ENCODE measurements at regions not wholly inside any gene's neighbourhood (a gene's known extent, or its start where the extent isn't known, plus 50 kb on each side); places are given as distances from the start of the nearest gene placed in this dataset.

DNA sequence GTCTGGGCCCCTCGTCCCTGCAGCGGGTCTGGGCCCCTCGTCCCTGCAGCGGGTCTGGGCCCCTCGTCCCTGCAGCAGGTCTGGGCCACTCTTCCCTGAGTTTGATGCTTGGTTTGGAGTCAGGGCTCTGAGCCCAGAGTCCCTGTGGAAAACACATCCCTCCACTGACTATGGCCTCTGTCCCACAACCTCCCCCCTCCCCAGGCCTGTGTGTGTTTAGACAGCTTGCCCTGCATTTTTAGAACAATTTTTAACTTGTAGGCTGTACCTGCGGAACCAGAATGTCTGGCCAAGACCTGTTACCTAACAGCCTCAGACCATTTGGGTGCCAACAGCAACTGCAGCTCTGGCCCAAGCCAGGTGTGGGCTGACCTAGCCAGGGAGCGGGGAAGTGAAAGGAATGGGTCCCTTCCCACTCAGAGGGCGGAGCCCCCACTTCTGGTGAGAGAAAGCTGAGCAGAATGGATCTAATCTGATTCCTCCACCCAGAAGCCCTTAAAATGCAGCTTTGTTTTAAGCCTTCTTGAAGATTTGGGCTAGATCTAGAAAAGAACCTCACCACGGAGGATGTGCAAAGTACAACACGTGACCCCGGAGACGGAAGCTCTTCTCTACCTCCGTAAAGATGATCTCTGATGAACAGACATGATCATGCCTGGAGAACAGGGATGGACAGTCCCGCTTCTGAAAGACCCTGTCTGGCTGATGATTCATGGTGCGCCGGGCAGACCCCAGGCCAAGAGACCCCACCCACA, 60.5 kb upstream of the TFRC start (continued):
- TF ChIP-seq, protein P1, sequence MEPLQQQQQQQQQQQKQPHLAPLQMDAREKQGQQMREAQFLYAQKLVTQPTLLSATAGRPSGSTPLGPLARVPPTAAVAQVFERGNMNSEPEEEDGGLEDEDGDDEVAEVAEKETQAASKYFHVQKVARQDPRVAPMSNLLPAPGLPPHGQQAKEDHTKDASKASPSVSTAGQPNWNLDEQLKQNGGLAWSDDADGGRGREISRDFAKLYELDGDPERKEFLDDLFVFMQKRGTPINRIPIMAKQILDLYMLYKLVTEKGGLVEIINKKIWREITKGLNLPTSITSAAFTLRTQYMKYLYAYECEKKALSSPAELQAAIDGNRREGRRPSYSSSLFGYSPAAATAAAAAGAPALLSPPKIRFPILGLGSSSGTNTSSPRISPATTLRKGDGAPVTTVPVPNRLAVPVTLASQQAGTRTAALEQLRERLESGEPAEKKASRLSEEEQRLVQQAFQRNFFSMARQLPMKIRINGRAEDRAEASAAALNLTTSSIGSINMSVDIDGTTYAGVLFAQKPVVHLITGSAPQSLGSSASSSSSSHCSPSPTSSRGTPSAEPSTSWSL (CRISPR knock-in tag; IDR thresholded peaks at IDR 0.05; ENCODE audit: borderline replicate concordance): no peak
- TF ChIP-seq ZNF143 (CRISPR knock-in tag; IDR thresholded peaks at IDR 0.05) (peak; percentile 39; the same call in 1 of the 2 replicates), PCBP2 (IDR thresholded peaks at IDR 0.05; ENCODE audit: low read depth, low read length, poor library complexity, severe bottlenecking) (no peak), ZBTB8A (IDR thresholded peaks at IDR 0.05; ENCODE audit: partially characterized antibody) (no peak), ZNF24 (IDR thresholded peaks at IDR 0.05) (no peak), TCF3 (CRISPR knock-in tag; IDR thresholded peaks at IDR 0.05) (peak; percentile 42; the same call in 1 of the 2 replicates), ZNF609 (CRISPR knock-in tag; IDR thresholded peaks at IDR 0.05; ENCODE audit: borderline replicate concordance) (no peak), RUNX1 (IDR thresholded peaks at IDR 0.05; ENCODE audit: low read depth) (no peak), GTF2E2 (tag; IDR thresholded peaks at IDR 0.05) (no peak), TEAD2 (tag; IDR thresholded peaks at IDR 0.05) (no peak)
- TF ChIP-seq, protein P2, sequence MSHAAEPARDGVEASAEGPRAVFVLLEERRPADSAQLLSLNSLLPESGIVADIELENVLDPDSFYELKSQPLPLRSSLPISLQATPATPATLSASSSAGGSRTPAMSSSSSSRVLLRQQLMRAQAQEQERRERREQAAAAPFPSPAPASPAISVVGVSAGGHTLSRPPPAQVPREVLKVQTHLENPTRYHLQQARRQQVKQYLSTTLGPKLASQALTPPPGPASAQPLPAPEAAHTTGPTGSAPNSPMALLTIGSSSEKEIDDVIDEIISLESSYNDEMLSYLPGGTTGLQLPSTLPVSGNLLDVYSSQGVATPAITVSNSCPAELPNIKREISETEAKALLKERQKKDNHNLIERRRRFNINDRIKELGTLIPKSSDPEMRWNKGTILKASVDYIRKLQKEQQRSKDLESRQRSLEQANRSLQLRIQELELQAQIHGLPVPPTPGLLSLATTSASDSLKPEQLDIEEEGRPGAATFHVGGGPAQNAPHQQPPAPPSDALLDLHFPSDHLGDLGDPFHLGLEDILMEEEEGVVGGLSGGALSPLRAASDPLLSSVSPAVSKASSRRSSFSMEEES (CRISPR knock-in tag; IDR thresholded peaks at IDR 0.05): peak; percentile 92
- TF ChIP-seq, protein P3, sequence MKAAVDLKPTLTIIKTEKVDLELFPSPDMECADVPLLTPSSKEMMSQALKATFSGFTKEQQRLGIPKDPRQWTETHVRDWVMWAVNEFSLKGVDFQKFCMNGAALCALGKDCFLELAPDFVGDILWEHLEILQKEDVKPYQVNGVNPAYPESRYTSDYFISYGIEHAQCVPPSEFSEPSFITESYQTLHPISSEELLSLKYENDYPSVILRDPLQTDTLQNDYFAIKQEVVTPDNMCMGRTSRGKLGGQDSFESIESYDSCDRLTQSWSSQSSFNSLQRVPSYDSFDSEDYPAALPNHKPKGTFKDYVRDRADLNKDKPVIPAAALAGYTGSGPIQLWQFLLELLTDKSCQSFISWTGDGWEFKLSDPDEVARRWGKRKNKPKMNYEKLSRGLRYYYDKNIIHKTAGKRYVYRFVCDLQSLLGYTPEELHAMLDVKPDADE (conservative IDR thresholded peaks at IDR 0.05; ENCODE audit: control insufficient read depth, low read depth, low read length): no peak

All from K562 (cell line).